Neuron (in vitro differentiated cells): ENCODE measurements at regions not wholly inside any gene's neighbourhood (a gene's known extent, or its start where the extent isn't known, plus 50 kb on each side); places are given as distances from the start of the nearest gene placed in this dataset.
"Not testable (repeated sequence)": the region's sequence is repeated elsewhere in the genome, so short reads cannot be mapped to it uniquely, and the experiment has no call there.

ENCODE experiments used
- H2AFZ ChIP-seq: one replicate; pipeline ENCODE4 v1.6.1; 2013; ENCODE audit warnings: low read depth, mild to moderate bottlenecking, inconsistent platforms, low read length, moderate library complexity
- H3K27me3 ChIP-seq: one replicate; pipeline ENCODE4 v1.6.1; 2013; ENCODE audit warnings: low read length; ENCODE audit not compliant: insufficient read depth
- H3K36me3 ChIP-seq: one replicate; pipeline ENCODE4 v1.6.1; 2013; ENCODE audit warnings: low read length; ENCODE audit not compliant: insufficient read depth
- H3K4me1 ChIP-seq: one replicate; pipeline ENCODE4 v1.6.1; 2013; ENCODE audit warnings: low read length; ENCODE audit not compliant: insufficient read depth
- H3K4me3 ChIP-seq: 2 replicates; pipeline ENCODE4 v1.5.1; 2013; ENCODE audit warnings: mild to moderate bottlenecking, low read length, moderate library complexity
- H3K9me3 ChIP-seq: one replicate; pipeline ENCODE4 v1.6.1; 2013; ENCODE audit warnings: low read length

DNA sequence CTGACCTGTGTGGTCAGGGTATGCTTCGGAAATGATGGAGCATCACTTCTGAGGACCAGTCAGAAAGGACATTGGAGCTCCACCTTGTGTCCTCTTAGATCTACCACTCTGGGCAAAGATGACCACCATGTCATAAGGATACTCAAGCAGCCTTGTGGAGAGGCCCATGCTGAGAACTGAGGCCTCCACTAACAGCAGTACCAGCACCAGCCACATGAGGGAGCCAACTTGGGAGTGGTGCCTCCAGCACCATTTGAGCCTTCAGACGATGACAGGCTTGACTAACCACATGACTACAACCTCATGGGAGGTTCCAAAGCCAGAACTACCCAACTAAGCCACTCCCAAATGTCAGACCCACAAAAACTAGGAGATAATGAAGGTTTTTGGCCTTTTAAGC, 116.0 kb downstream of the NPTX2 start:
- Histone ChIP-seq H3K4me1 (no peaks in the 10 kb centered on the region), H3K9me3 (no peaks in the 10 kb centered on the region), H3K4me3 (no peak overlapping the region), H2AFZ (no peak overlapping the region), H3K27me3 (no peaks in the 10 kb centered on the region), H3K36me3 (no peaks in the 10 kb centered on the region)

GRCh38 chr7:98735801-98736200, 118.7 kb downstream of the NPTX2 start:
- no peaks in the 10 kb centered on the region for H3K27me3 ChIP-seq
- no peaks in the 10 kb centered on the region for H3K9me3 ChIP-seq
- H3K4me1 ChIP-seq, result no peaks in the 10 kb centered on the region
- no peak overlapping the region for H2AFZ ChIP-seq
- no peaks in the 10 kb centered on the region for H3K36me3 ChIP-seq
- no peak overlapping the region for H3K4me3 ChIP-seq

GRCh38 chr7:98736461-98736860, 119.4 kb downstream of the NPTX2 start:
- H3K36me3 ChIP-seq, H3K27me3 ChIP-seq, H2AFZ ChIP-seq, H3K4me3 ChIP-seq, H3K9me3 ChIP-seq, H3K4me1 ChIP-seq: not testable (repeated sequence)

DNA sequence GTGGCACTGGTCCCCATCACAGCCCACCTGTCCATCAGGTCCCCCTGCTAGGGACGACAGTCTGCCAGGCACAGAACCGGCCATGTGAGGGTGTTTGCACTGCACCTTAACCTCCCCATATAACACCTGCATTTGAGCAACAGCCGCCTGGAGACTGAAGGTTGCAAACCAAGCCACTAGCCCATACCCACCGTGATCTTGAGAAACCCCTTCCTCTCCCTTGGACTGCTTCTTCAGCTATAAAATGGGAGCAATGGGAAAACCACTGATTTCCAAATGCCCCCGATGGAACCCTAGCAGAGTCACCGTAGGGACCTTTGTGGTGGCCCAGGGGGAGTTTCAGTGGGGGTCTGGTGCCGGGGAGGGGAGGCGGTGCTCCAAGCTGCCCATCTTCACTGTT, 120.1 kb downstream of the NPTX2 start:
- no peaks in the 10 kb centered on the region for H3K4me1 ChIP-seq
- no peaks in the 10 kb centered on the region for H3K9me3 ChIP-seq
- H3K27me3 ChIP-seq, result no peaks in the 10 kb centered on the region
- no peak overlapping the region for H2AFZ ChIP-seq
- H3K4me3 ChIP-seq, result no peak overlapping the region
- H3K36me3 ChIP-seq, result no peaks in the 10 kb centered on the region

- Histone ChIP-seq H3K9me3 (no peaks in the 10 kb centered on the region), H3K27me3 (no peaks in the 10 kb centered on the region), H3K4me1 (no peaks in the 10 kb centered on the region), H3K36me3 (no peaks in the 10 kb centered on the region), H2AFZ (no peak overlapping the region), H3K4me3 (no peak overlapping the region)
Observed at GRCh38 chr7:98740643-98741042, 123.6 kb downstream of the NPTX2 start.

DNA sequence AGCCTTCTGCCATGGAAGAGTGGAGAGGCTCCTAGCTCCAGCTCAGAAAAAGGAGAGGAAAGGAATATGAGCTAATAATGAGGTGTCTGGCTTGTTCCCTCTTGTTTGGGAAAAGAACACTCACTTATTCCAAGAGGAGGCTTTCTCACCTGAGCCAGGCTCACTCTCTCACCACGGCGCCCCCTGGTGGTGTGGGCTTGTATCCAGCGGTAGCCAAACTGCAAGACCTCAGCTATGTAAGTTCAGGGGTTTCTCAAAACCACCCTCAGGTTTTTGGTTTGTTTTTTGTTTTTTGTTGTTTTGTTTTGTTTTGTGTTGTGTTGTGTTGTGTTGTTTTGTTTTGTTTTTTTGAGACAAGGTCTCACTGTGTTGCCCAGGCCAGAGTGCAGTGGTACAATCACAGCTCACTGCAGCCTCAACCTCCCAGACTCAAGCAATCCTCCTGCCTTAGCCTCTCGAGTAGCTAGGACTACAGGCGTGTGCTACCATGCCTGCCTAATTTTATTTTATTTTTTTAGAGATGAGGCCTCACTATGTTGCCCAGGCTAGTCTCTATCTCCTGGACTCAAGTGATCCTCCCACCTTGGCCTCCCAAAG, 124.0 kb downstream of the TMEM130 start:
- Histone ChIP-seq H3K4me1 (no peaks in the 10 kb centered on the region), H2AFZ (no peak overlapping the region), H3K36me3 (no peaks in the 10 kb centered on the region), H3K4me3 (no peak overlapping the region), H3K27me3 (no peaks in the 10 kb centered on the region), H3K9me3 (no peaks in the 10 kb centered on the region)

- Histone ChIP-seq H3K27me3 (no peaks in the 10 kb centered on the region), H2AFZ (no peak overlapping the region), H3K9me3 (no peaks in the 10 kb centered on the region), H3K36me3 (no peaks in the 10 kb centered on the region), H3K4me3 (no peak overlapping the region), H3K4me1 (no peaks in the 10 kb centered on the region)
Observed at GRCh38 chr7:98748090-98748489, 121.7 kb downstream of the TMEM130 start.

GRCh38 chr7:98753176-98753575, 116.6 kb downstream of the TMEM130 start:
- Histone ChIP-seq H3K4me3 (no peak overlapping the region), H3K9me3 (no peaks in the 10 kb centered on the region), H3K4me1 (peaks cover 4% of the 10 kb centered on the region), H3K27me3 (no peaks in the 10 kb centered on the region), H3K36me3 (no peaks in the 10 kb centered on the region), H2AFZ (no peak overlapping the region)

- Histone ChIP-seq H3K9me3 (no peaks in the 10 kb centered on the region), H3K36me3 (no peaks in the 10 kb centered on the region), H2AFZ (no peak overlapping the region), H3K27me3 (no peaks in the 10 kb centered on the region), H3K4me3 (no peak overlapping the region), H3K4me1 (peaks cover 4% of the 10 kb centered on the region)
Observed at GRCh38 chr7:98753989-98754479, 115.8 kb downstream of the TMEM130 start.

DNA sequence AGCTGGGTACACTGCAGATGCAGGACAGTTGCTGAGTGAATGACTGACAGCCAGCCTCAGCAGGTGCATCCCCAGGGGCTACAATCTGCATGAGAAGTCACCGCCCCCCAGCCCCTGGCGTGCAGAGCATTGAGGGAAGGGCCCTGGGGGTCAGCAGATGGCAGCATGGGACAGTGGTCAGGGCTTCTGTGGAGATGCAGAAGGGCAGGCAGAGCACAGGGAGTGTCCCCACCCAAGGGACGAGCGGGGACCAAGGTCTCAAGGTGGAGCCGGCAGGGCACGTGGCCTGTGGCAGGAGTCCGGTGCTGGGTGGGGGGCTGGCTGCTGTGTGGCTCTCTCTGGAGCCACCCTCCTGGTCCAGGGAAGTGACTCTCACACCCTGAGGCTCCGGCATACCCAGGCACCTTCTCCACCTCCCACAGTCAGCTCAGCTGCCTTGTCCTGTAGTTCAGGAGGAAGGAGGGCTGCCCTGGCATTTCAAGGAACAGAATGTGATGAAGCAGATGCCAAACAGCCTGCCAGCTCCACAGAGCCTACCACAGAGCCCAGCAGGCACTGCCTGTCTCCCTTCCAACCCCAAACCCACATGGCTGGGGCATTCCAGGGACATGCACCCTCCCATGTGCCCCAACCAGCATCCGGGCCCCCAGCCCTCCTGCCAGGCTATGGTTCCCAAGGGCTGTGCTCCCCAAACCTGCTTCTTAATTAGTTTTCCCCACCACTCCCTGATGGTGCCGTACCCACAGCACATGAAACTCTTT, 114.5 kb downstream of the TMEM130 start:
- Histone ChIP-seq H3K9me3 (no peaks in the 10 kb centered on the region), H2AFZ (no peak overlapping the region), H3K4me3 (no peak overlapping the region), H3K27me3 (no peaks in the 10 kb centered on the region), H3K36me3 (no peaks in the 10 kb centered on the region), H3K4me1 (peaks cover 4% of the 10 kb centered on the region)

DNA sequence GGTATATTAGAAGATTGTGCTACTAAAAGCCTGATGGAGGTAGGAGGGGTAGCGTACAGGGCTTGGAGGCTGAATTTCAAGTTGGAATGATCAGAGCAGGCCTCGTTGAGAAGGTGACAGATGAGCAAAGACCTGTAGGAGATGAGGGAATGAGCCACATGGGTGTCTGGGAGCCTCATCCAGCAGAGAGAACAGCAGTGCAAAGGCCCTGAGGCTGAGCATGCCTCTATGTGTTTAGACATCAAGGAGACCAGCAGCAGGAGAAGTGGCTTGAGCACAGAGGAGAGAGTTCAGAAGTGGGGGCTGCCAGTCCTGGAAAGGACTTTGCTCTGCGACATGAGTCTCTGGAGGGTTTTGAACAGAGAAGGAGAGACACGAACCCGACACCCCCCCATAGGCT, 111.7 kb downstream of the TMEM130 start:
- no peaks in the 10 kb centered on the region for H3K36me3 ChIP-seq
- no peak overlapping the region for H3K4me3 ChIP-seq
- peaks cover 4% of the 10 kb centered on the region for H3K4me1 ChIP-seq
- H3K9me3 ChIP-seq, result no peaks in the 10 kb centered on the region
- no peaks in the 10 kb centered on the region for H3K27me3 ChIP-seq
- H2AFZ ChIP-seq, result no peak overlapping the region

- no peaks in the 10 kb centered on the region for H3K36me3 ChIP-seq
- no peaks in the 10 kb centered on the region for H3K4me1 ChIP-seq
- no peak overlapping the region for H3K4me3 ChIP-seq
Observed at GRCh38 chr7:98760201-98760651, 109.6 kb downstream of the TMEM130 start.

GRCh38 chr7:98761225-98761624, 108.6 kb downstream of the TMEM130 start:
- no peaks in the 10 kb centered on the region for H3K4me1 ChIP-seq
- no peaks in the 10 kb centered on the region for H3K9me3 ChIP-seq
- no peaks in the 10 kb centered on the region for H3K36me3 ChIP-seq
- no peaks in the 10 kb centered on the region for H3K27me3 ChIP-seq
- H3K4me3 ChIP-seq, result no peak overlapping the region
- no peak overlapping the region for H2AFZ ChIP-seq

More at GRCh38 chr7:98760201-98760651, 109.6 kb downstream of the TMEM130 start:
- no peaks in the 10 kb centered on the region for H3K27me3 ChIP-seq
- H3K9me3 ChIP-seq, result no peaks in the 10 kb centered on the region
- no peak overlapping the region for H2AFZ ChIP-seq
